Keratinocyte (primary cell): ENCODE measurements at regions not wholly inside any gene's neighbourhood (a gene's known extent, or its start where the extent isn't known, plus 50 kb on each side); places are given as distances from the start of the nearest gene placed in this dataset.

Source experiments
- DNase-seq: peaks from one replicate; pipeline ENCODE4 v3.0.0-alpha.2; 2011; ENCODE audit warnings: low read depth, missing footprints, low spot score
- FAIRE-seq: peaks from 2 replicates; lab custom pipeline; 2011; peaks lifted over from hg19 to GRCh38; lab: Jason Lieb, UNC
- H2AFZ ChIP-seq: 2 replicates; pipeline ENCODE4 v1.6.0; 2012; ENCODE audit warnings: low read length, control low read depth, inconsistent platforms; ENCODE audit not compliant: control insufficient read depth
- H3K27ac ChIP-seq: 2 replicates; pipeline ENCODE4 v1.5.1; 2011; ENCODE audit warnings: low read length; ENCODE audit not compliant: control insufficient read depth, insufficient read depth
- H3K27me3 ChIP-seq: 3 replicates; pipeline ENCODE4 v1.6.0; 2011; ENCODE audit warnings: low read length; ENCODE audit not compliant: control insufficient read depth, insufficient read depth; ENCODE audit errors: extremely low read depth
- H3K36me3 ChIP-seq, 2 experiments: 2 replicates in 1 of 2; 3 replicates in 1 of 2; pipeline ENCODE4 v1.5.1; 2011; ENCODE audit warnings: low read length in 2 of 2, mild to moderate bottlenecking in 1 of 2; ENCODE audit not compliant: control insufficient read depth in 2 of 2, insufficient read depth in 2 of 2; ENCODE audit errors: extremely low read depth in 1 of 2
- H3K4me1 ChIP-seq: 3 replicates; pipeline ENCODE4 v1.5.1; 2011; ENCODE audit warnings: low read length; ENCODE audit not compliant: control insufficient read depth, insufficient read depth; ENCODE audit errors: extremely low read depth
- H3K4me2 ChIP-seq: 3 replicates; pipeline ENCODE4 v1.6.0; 2011; ENCODE audit warnings: low read depth, low read length; ENCODE audit not compliant: control insufficient read depth, insufficient read depth; ENCODE audit errors: extremely low read depth
- H3K4me3 ChIP-seq, 3 experiments: fragments of 200-600 bp in 1 of 3; sonication (generic) in 1 of 3; 2 replicates in 2 of 3; 3 replicates in 1 of 3; pipeline ENCODE4 v1.5.1; 2011 to 2016; ENCODE audit warnings: low read length in 3 of 3, mild to moderate bottlenecking in 3 of 3, control low read depth in 2 of 3, inconsistent platforms in 1 of 3, low read depth in 1 of 3, mixed read lengths in 1 of 3, mixed run types in 1 of 3, moderate library complexity in 1 of 3; ENCODE audit not compliant: control insufficient read depth in 2 of 3, insufficient read depth in 2 of 3; ENCODE audit errors: extremely low read depth in 1 of 3
- H3K79me2 ChIP-seq: 2 replicates; pipeline ENCODE4 v1.6.0; 2012; ENCODE audit warnings: low read length; ENCODE audit not compliant: control insufficient read depth, insufficient read depth
- H3K9ac ChIP-seq: 3 replicates; pipeline ENCODE4 v1.6.0; 2011; ENCODE audit warnings: low read length; ENCODE audit not compliant: control insufficient read depth, insufficient read depth; ENCODE audit errors: extremely low read depth
- H3K9me1 ChIP-seq: 3 replicates; pipeline ENCODE4 v1.6.0; 2011; ENCODE audit warnings: low read length; ENCODE audit not compliant: control insufficient read depth, insufficient read depth; ENCODE audit errors: extremely low read depth
- H3K9me3 ChIP-seq: 2 replicates; pipeline ENCODE4 v1.5.1; 2012; ENCODE audit warnings: low read depth, low read length; ENCODE audit not compliant: control insufficient read depth
- H4K20me1 ChIP-seq: 3 replicates; pipeline ENCODE4 v1.6.0; 2011; ENCODE audit warnings: low read length; ENCODE audit not compliant: control insufficient read depth, insufficient read depth; ENCODE audit errors: extremely low read depth
- EZH2 ChIP-seq: IDR thresholded peaks from one replicate; pipeline ENCODE4 v1.6.1; 2012; ENCODE audit warnings: inconsistent platforms, mild to moderate bottlenecking, low read length, moderate library complexity
- dilution Hi-C: fragments of 300-500 bp; cut with MboI; formaldehyde crosslinking; loops from one replicate; pipeline ENCODE4 v1.7.0; 2020; ENCODE audit warnings: low sequenced_read_pairs; ENCODE audit not compliant: extremely low pct_ligation_motif_present
- TF ChIP-seq, protein P1 (sequence below), 3 experiments: IDR thresholded peaks in 1 of 3; conservative IDR thresholded peaks in 1 of 3; optimal IDR thresholded peaks in 1 of 3; 2 replicates in 2 of 3; 3 replicates in 1 of 3; pipeline versions ENCODE3 to v1.5.1; 2011; ENCODE audit warnings: low read length in 3 of 3, mild to moderate bottlenecking in 3 of 3, moderate library complexity in 2 of 3, control low read depth in 1 of 3, inconsistent platforms in 1 of 3; ENCODE audit not compliant: insufficient read depth in 2 of 3; ENCODE audit errors: extremely low read depth in 1 of 3

DNA sequence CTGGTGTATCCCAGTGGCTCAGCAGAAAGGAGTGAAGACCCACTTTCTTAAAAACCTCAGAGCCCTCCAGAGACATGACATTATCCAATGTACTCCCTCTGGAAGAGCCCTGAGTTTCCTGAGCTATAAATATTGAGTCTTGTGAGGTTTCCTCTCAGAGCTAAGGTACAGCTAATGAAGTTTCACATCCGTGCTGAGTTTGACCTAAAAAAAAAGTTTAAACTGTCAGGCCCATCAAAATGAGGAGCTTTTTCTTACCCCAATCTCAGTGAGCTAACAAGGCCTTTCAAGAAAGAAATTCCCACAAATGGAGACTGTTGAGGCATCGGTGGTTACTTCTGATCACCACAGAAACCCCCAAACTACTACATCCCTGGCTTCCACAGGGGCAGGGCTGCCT is 65.4 kb upstream of the ST8SIA3 start:
- Histone ChIP-seq H3K36me3 (no peaks in the 10 kb centered on the region), H3K79me2 (no peaks in the 10 kb centered on the region), H3K9ac (no peak overlapping the region), H4K20me1 (no peaks in the 10 kb centered on the region), H3K27ac (no peak overlapping the region), H3K27me3 (no peaks in the 10 kb centered on the region), H3K4me3 (no peak overlapping the region), H3K9me3 (no peaks in the 10 kb centered on the region), H3K9me1 (no peaks in the 10 kb centered on the region), H3K4me1 (no peaks in the 10 kb centered on the region), H3K4me2 (no peak overlapping the region), H2AFZ (no peak overlapping the region)
- dilution Hi-C loops = no loop called here
- TF ChIP-seq, protein P1, sequence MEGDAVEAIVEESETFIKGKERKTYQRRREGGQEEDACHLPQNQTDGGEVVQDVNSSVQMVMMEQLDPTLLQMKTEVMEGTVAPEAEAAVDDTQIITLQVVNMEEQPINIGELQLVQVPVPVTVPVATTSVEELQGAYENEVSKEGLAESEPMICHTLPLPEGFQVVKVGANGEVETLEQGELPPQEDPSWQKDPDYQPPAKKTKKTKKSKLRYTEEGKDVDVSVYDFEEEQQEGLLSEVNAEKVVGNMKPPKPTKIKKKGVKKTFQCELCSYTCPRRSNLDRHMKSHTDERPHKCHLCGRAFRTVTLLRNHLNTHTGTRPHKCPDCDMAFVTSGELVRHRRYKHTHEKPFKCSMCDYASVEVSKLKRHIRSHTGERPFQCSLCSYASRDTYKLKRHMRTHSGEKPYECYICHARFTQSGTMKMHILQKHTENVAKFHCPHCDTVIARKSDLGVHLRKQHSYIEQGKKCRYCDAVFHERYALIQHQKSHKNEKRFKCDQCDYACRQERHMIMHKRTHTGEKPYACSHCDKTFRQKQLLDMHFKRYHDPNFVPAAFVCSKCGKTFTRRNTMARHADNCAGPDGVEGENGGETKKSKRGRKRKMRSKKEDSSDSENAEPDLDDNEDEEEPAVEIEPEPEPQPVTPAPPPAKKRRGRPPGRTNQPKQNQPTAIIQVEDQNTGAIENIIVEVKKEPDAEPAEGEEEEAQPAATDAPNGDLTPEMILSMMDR (optimal IDR thresholded peaks at IDR 0.05 in 1 of 3, IDR thresholded peaks at IDR 0.05 in 1 of 3, conservative IDR thresholded peaks at IDR 0.05 in 1 of 3; ENCODE audit: extremely low read depth in 1 of 3, insufficient read depth in 2 of 3, low read length in 3 of 3) = no peak
- no peak for TF ChIP-seq EZH2
- DNase-seq (no peak), FAIRE-seq (no peak)

DNA sequence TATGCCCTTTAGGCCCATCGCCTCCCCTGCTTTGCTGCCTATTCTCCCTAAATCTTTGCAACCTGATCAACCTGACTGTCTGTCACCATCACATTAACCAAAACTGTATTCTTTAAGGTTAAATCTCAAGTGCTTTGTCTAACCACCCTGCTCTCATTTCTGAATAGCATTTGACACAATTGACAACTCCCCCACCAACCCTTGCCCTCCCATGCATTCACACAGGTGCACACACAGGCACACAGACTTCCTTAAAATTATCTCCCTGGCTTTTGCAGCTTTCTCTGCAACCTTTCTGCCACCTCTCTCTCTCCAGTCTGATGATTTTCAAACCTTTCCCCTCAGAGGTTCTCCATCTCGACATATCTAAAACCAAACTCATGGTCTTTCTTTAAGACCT is 64.6 kb upstream of the ST8SIA3 start:
- Histone ChIP-seq H3K79me2 (no peaks in the 10 kb centered on the region), H3K36me3 (no peaks in the 10 kb centered on the region), H3K9me1 (no peaks in the 10 kb centered on the region), H3K9ac (no peak overlapping the region), H3K27me3 (no peaks in the 10 kb centered on the region), H2AFZ (no peak overlapping the region), H3K4me2 (no peak overlapping the region), H3K27ac (no peak overlapping the region), H4K20me1 (no peaks in the 10 kb centered on the region), H3K4me1 (no peaks in the 10 kb centered on the region), H3K4me3 (no peak overlapping the region), H3K9me3 (no peaks in the 10 kb centered on the region)
- TF ChIP-seq, protein P1 (optimal IDR thresholded peaks at IDR 0.05 in 1 of 3, IDR thresholded peaks at IDR 0.05 in 1 of 3, conservative IDR thresholded peaks at IDR 0.05 in 1 of 3; ENCODE audit: extremely low read depth in 1 of 3, insufficient read depth in 2 of 3, low read length in 3 of 3) = no peak
- no peak for TF ChIP-seq EZH2
- dilution Hi-C loops = no loop called here
- FAIRE-seq (no peak), DNase-seq (no peak)
